ENCODE measurements at regions not wholly inside any gene's neighbourhood (a gene's known extent, or its start where the extent isn't known, plus 50 kb on each side); places are given as distances from the start of the nearest gene placed in this dataset.

DNA sequence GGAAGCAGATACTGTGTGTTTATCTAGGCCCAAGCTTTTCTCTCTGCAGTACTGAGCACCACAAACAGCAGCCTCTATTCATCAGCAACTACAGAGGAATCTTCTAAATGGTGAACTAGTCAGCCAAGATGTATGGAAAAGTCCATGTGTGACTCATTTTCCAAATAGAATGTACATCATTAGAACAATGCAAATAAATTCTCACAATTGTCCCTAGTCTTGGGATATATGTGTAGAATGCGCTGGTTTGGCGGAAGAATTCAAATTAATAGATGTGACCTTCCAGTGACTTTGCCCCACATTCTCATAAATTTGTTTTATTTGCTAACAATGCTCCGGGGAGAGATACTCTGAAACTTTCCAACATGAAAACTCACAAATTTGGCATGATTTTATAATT, 436.2 kb downstream of the CBLN4 start:
- H4K20me1 ChIP-seq (ENCODE audit: control insufficient read depth, extremely low read depth, insufficient read depth, low read length): no peaks in the 10 kb centered on the region
- no peak overlapping the region for H3K9ac ChIP-seq (ENCODE audit: insufficient read depth, low read length)
- DNase-seq (ENCODE audit: low read depth in 2 of 2): no peak
- no peaks in the 10 kb centered on the region for H3K27me3 ChIP-seq (ENCODE audit: control insufficient read depth, insufficient read depth, low read length)
- TF ChIP-seq CTCF (conservative IDR thresholded peaks at IDR 0.05 in 1 of 2, IDR thresholded peaks at IDR 0.05 in 1 of 2; ENCODE audit: low read depth in 1 of 2, low read length in 2 of 2) (no peak), EZH2 (IDR thresholded peaks at IDR 0.05; ENCODE audit: low read length, missing control alignments) (no peak)
- H3K4me3 ChIP-seq (replicated peaks in 1 of 4; ENCODE audit: control extremely low read depth in 1 of 4, insufficient read depth in 1 of 4, low read depth in 3 of 4, low read length in 4 of 4): no peak overlapping the region
- no peak overlapping the region for H3K27ac ChIP-seq (ENCODE audit: insufficient read depth, low read length)
- H3K79me2 ChIP-seq (ENCODE audit: control insufficient read depth, insufficient read depth, low read length): no peaks in the 10 kb centered on the region
- H2AFZ ChIP-seq (ENCODE audit: low read length): no peak overlapping the region
- H3K4me2 ChIP-seq (ENCODE audit: extremely low read depth, insufficient read depth, low read length): no peak overlapping the region
- H3K4me1 ChIP-seq (ENCODE audit: control insufficient read depth, extremely low read depth, insufficient read depth, low read length): no peaks in the 10 kb centered on the region
- H3K36me3 ChIP-seq (ENCODE audit: control insufficient read depth, insufficient read depth, low read length): no peaks in the 10 kb centered on the region
- H3K9me3 ChIP-seq (ENCODE audit: control insufficient read depth, insufficient read depth, low read depth, low read length): no peaks in the 10 kb centered on the region

DNA sequence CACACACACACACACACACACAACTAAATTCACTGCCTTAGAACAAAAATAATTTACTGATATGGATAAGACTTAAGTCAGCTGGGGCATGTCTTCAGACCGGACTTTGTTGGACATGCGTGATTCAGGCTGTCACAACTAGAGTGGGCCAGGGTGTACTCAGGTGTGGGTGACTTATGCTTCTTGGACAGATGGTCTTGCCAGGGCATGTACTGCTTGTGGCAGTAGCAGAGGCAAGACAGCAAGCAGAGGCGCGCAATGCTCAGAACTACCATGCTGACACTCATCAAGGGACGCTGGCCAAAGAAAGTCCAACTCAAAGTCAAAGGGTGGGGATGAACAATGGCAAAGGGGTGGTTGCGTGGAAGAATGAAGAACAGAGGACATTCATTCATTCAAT, 437.5 kb downstream of the CBLN4 start:
- no peak overlapping the region for H3K4me2 ChIP-seq (ENCODE audit: extremely low read depth, insufficient read depth, low read length)
- H3K27me3 ChIP-seq (ENCODE audit: control insufficient read depth, insufficient read depth, low read length): no peaks in the 10 kb centered on the region
- TF ChIP-seq EZH2 (IDR thresholded peaks at IDR 0.05; ENCODE audit: low read length, missing control alignments) (no peak), CTCF (conservative IDR thresholded peaks at IDR 0.05 in 1 of 2, IDR thresholded peaks at IDR 0.05 in 1 of 2; ENCODE audit: low read depth in 1 of 2, low read length in 2 of 2) (no peak)
- no peaks in the 10 kb centered on the region for H3K4me1 ChIP-seq (ENCODE audit: control insufficient read depth, extremely low read depth, insufficient read depth, low read length)
- DNase-seq (ENCODE audit: low read depth in 2 of 2): no peak
- H3K9me3 ChIP-seq (ENCODE audit: control insufficient read depth, insufficient read depth, low read depth, low read length): no peaks in the 10 kb centered on the region
- no peaks in the 10 kb centered on the region for H3K79me2 ChIP-seq (ENCODE audit: control insufficient read depth, insufficient read depth, low read length)
- no peak overlapping the region for H3K9ac ChIP-seq (ENCODE audit: insufficient read depth, low read length)
- no peak overlapping the region for H3K27ac ChIP-seq (ENCODE audit: insufficient read depth, low read length)
- no peak overlapping the region for H3K4me3 ChIP-seq (replicated peaks in 1 of 4; ENCODE audit: control extremely low read depth in 1 of 4, insufficient read depth in 1 of 4, low read depth in 3 of 4, low read length in 4 of 4)
- H4K20me1 ChIP-seq (ENCODE audit: control insufficient read depth, extremely low read depth, insufficient read depth, low read length): no peaks in the 10 kb centered on the region
- H3K36me3 ChIP-seq (ENCODE audit: control insufficient read depth, insufficient read depth, low read length): no peaks in the 10 kb centered on the region
- H2AFZ ChIP-seq (ENCODE audit: low read length): no peak overlapping the region

DNA sequence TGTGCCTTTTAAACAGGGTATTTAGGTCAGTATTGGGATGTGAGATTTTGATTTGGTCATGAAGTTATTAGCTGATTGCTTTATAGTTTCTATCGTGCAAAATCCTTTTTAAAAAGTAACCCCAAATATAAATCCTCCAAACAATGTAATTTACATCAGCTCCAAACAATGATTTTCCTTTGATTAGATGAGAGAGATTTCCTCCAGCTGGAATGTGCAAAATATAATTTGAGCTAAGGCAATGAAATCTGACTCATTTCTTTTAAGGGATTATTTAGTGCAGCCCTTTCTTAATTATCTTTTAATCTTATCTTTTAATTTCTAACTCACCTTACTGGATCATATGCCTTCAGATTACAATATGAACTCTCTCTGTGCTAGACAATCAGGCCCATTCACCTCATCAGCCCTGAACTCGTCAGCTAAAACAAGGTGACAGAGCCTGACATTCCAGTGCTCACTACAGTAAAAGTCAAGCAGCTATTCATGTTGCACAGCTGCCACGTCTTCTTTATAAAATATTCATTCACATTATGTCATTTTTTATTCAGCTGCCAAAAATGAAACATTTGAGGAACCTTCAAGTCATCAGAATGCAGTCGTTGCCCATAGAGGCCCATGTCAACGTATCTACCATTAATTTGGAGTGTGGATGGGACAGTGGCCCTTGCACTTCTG, 440.1 kb downstream of the CBLN4 start:
- H3K9ac ChIP-seq (ENCODE audit: insufficient read depth, low read length): no peak overlapping the region
- H3K9me3 ChIP-seq (ENCODE audit: control insufficient read depth, insufficient read depth, low read depth, low read length): no peaks in the 10 kb centered on the region
- H3K27ac ChIP-seq (ENCODE audit: insufficient read depth, low read length): no peak overlapping the region
- H3K4me1 ChIP-seq (ENCODE audit: control insufficient read depth, extremely low read depth, insufficient read depth, low read length): no peaks in the 10 kb centered on the region
- no peak overlapping the region for H2AFZ ChIP-seq (ENCODE audit: low read length)
- H3K4me3 ChIP-seq (replicated peaks in 1 of 4; ENCODE audit: control extremely low read depth in 1 of 4, insufficient read depth in 1 of 4, low read depth in 3 of 4, low read length in 4 of 4): no peak overlapping the region
- no peak for DNase-seq (ENCODE audit: low read depth in 2 of 2)
- no peaks in the 10 kb centered on the region for H3K79me2 ChIP-seq (ENCODE audit: control insufficient read depth, insufficient read depth, low read length)
- H4K20me1 ChIP-seq (ENCODE audit: control insufficient read depth, extremely low read depth, insufficient read depth, low read length): no peaks in the 10 kb centered on the region
- no peaks in the 10 kb centered on the region for H3K36me3 ChIP-seq (ENCODE audit: control insufficient read depth, insufficient read depth, low read length)
- no peak overlapping the region for H3K4me2 ChIP-seq (ENCODE audit: extremely low read depth, insufficient read depth, low read length)
- H3K27me3 ChIP-seq (ENCODE audit: control insufficient read depth, insufficient read depth, low read length): no peaks in the 10 kb centered on the region
- TF ChIP-seq EZH2 (IDR thresholded peaks at IDR 0.05; ENCODE audit: low read length, missing control alignments): no peak
- TF ChIP-seq CTCF (conservative IDR thresholded peaks at IDR 0.05 in 1 of 2, IDR thresholded peaks at IDR 0.05 in 1 of 2; ENCODE audit: low read depth in 1 of 2, low read length in 2 of 2): no peak

Measured in fibroblast of lung (primary cell).